ENCODE measurements at regions not wholly inside any gene's neighbourhood (a gene's known extent, or its start where the extent isn't known, plus 50 kb on each side); places are given as distances from the start of the nearest gene placed in this dataset.

GRCh38 chr4:132670557-132670956, 478.5 kb upstream of the PCDH10 start:
- no peak for TF ChIP-seq CTCF (IDR thresholded peaks at IDR 0.05; ENCODE audit: insufficient read depth, low read length, poor library complexity, severe bottlenecking)
- TF ChIP-seq EZH2phosphoT487 (conservative IDR thresholded peaks at IDR 0.05; ENCODE audit: low read length), result no peak
- H3K79me2 ChIP-seq (ENCODE audit: insufficient read depth, low read length), result no peaks in the 10 kb centered on the region
- H3K27me3 ChIP-seq (ENCODE audit: low read length), result no peaks in the 10 kb centered on the region

GRCh38 chr4:132683957-132684356, 465.1 kb upstream of the PCDH10 start:
- no peak overlapping the region for H3K4me2 ChIP-seq (ENCODE audit: low read depth, low read length, poor library complexity, severe bottlenecking)
- no peak overlapping the region for H3K27ac ChIP-seq (ENCODE audit: low read depth, low read length)
- no peak overlapping the region for H3K9ac ChIP-seq (ENCODE audit: low read length)
- no peak overlapping the region for H2AFZ ChIP-seq (ENCODE audit: low read depth, low read length, severe bottlenecking)
- no peaks in the 10 kb centered on the region for H4K20me1 ChIP-seq (ENCODE audit: low read depth, low read length)
- no peak overlapping the region for H3K4me3 ChIP-seq (ENCODE audit: insufficient read depth, low read length, poor library complexity, severe bottlenecking)
- H3F3A ChIP-seq (ENCODE audit: insufficient read depth), result no peaks in the 10 kb centered on the region
- no peaks in the 10 kb centered on the region for H3K27me3 ChIP-seq (ENCODE audit: low read length)
- H3K9me2 ChIP-seq (replicated peaks; ENCODE audit: insufficient read depth, low read length), result no peaks in the 10 kb centered on the region
- no peak for TF ChIP-seq EZH2phosphoT487 (conservative IDR thresholded peaks at IDR 0.05; ENCODE audit: low read length)
- no peak for TF ChIP-seq CTCF (IDR thresholded peaks at IDR 0.05; ENCODE audit: insufficient read depth, low read length, poor library complexity, severe bottlenecking)
- H3K36me3 ChIP-seq (ENCODE audit: low read length), result no peaks in the 10 kb centered on the region
- peaks cover 5% of the 10 kb centered on the region; the same call in 1 of the 2 replicates for H3K9me3 ChIP-seq (ENCODE audit: insufficient read depth, low read length)
- no peaks in the 10 kb centered on the region for H3K79me2 ChIP-seq (ENCODE audit: insufficient read depth, low read length)

More at GRCh38 chr4:132670557-132670956, 478.5 kb upstream of the PCDH10 start:
- H3K9me2 ChIP-seq (replicated peaks; ENCODE audit: insufficient read depth, low read length), result no peaks in the 10 kb centered on the region
- H2AFZ ChIP-seq (ENCODE audit: low read depth, low read length, severe bottlenecking), result no peak overlapping the region
- H3K9me3 ChIP-seq (ENCODE audit: insufficient read depth, low read length), result no peaks in the 10 kb centered on the region
- H3F3A ChIP-seq (ENCODE audit: insufficient read depth), result no peaks in the 10 kb centered on the region
- H3K9ac ChIP-seq (ENCODE audit: low read length), result no peak overlapping the region
- H3K27ac ChIP-seq (ENCODE audit: low read depth, low read length), result no peak overlapping the region
- no peak overlapping the region for H3K4me2 ChIP-seq (ENCODE audit: low read depth, low read length, poor library complexity, severe bottlenecking)
- H3K4me3 ChIP-seq (ENCODE audit: insufficient read depth, low read length, poor library complexity, severe bottlenecking), result no peak overlapping the region
- H3K36me3 ChIP-seq (ENCODE audit: low read length), result no peaks in the 10 kb centered on the region
- H4K20me1 ChIP-seq (ENCODE audit: low read depth, low read length), result no peaks in the 10 kb centered on the region

GRCh38 chr4:132691026-132691425, 458.1 kb upstream of the PCDH10 start:
- Histone ChIP-seq H3K9me2 (replicated peaks; ENCODE audit: insufficient read depth, low read length) (no peaks in the 10 kb centered on the region), H3K4me3 (ENCODE audit: insufficient read depth, low read length, poor library complexity, severe bottlenecking) (no peak overlapping the region), H3K79me2 (ENCODE audit: insufficient read depth, low read length) (no peaks in the 10 kb centered on the region), H3K9ac (ENCODE audit: low read length) (no peak overlapping the region), H3K9me3 (ENCODE audit: insufficient read depth, low read length) (no peaks in the 10 kb centered on the region), H3K27ac (ENCODE audit: low read depth, low read length) (no peak overlapping the region), H3K27me3 (ENCODE audit: low read length) (no peaks in the 10 kb centered on the region), H2AFZ (ENCODE audit: low read depth, low read length, severe bottlenecking) (no peak overlapping the region), H3K36me3 (ENCODE audit: low read length) (no peaks in the 10 kb centered on the region), H3F3A (ENCODE audit: insufficient read depth) (no peaks in the 10 kb centered on the region), H4K20me1 (ENCODE audit: low read depth, low read length) (no peaks in the 10 kb centered on the region), H3K4me2 (ENCODE audit: low read depth, low read length, poor library complexity, severe bottlenecking) (no peak overlapping the region)
- TF ChIP-seq CTCF (IDR thresholded peaks at IDR 0.05; ENCODE audit: insufficient read depth, low read length, poor library complexity, severe bottlenecking) (no peak), EZH2phosphoT487 (conservative IDR thresholded peaks at IDR 0.05; ENCODE audit: low read length) (no peak)

Measured in SU-DHL-6 (cell line).